ENCODE measurements at regions not wholly inside any gene's neighbourhood (a gene's known extent, or its start where the extent isn't known, plus 50 kb on each side); places are given as distances from the start of the nearest gene placed in this dataset.

DNA sequence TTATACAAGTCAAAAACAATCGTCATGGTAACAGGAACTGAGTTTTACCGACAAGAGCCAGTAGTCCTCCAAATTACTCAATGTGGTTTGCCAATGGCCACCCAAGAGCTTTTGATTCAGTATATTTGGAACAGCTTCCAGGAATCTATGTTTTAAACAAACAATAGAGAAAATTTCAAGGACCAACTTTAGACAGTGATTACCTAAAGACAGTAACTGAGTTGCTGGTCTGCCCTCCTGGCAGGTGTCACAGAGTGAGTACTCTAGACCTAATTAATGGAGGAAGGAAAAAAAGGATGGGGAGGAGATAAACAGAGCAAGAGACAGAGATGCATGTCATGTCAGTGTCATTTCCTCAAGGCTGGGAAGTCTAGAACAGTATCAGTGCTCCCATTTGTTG is 361.3 kb upstream of the BTBD3 start:
- TF ChIP-seq, protein P1, sequence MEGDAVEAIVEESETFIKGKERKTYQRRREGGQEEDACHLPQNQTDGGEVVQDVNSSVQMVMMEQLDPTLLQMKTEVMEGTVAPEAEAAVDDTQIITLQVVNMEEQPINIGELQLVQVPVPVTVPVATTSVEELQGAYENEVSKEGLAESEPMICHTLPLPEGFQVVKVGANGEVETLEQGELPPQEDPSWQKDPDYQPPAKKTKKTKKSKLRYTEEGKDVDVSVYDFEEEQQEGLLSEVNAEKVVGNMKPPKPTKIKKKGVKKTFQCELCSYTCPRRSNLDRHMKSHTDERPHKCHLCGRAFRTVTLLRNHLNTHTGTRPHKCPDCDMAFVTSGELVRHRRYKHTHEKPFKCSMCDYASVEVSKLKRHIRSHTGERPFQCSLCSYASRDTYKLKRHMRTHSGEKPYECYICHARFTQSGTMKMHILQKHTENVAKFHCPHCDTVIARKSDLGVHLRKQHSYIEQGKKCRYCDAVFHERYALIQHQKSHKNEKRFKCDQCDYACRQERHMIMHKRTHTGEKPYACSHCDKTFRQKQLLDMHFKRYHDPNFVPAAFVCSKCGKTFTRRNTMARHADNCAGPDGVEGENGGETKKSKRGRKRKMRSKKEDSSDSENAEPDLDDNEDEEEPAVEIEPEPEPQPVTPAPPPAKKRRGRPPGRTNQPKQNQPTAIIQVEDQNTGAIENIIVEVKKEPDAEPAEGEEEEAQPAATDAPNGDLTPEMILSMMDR (IDR thresholded peaks at IDR 0.05): no peak
- no peak for TF ChIP-seq POLR2A (IDR thresholded peaks at IDR 0.05)

All from lower leg skin (tissue), 3 donors.